Mesendoderm (in vitro differentiated cells): ENCODE measurements at regions not wholly inside any gene's neighbourhood (a gene's known extent, or its start where the extent isn't known, plus 50 kb on each side); places are given as distances from the start of the nearest gene placed in this dataset.
"Not testable (repeated sequence)": the region's sequence is repeated elsewhere in the genome, so short reads cannot be mapped to it uniquely, and the experiment has no call there.

ENCODE experiments used
- DNase-seq: peaks from one replicate; pipeline ENCODE4 v3.0.0; 2013
- H2AK5ac ChIP-seq: 2 replicates; pipeline ENCODE4 v1.6.1; 2013; ENCODE audit warnings: low read length, inconsistent platforms
- H2BK120ac ChIP-seq: 2 replicates; pipeline ENCODE4 v1.6.1; 2013; ENCODE audit warnings: low read depth, mild to moderate bottlenecking, low read length, moderate library complexity, mixed read lengths
- H2BK15ac ChIP-seq: replicated peaks from 2 replicates; pipeline ENCODE4 v1.6.1; 2013; ENCODE audit warnings: low read depth, mild to moderate bottlenecking, moderate library complexity
- H2BK5ac ChIP-seq: 2 replicates; pipeline ENCODE4 v1.6.1; 2013; ENCODE audit warnings: low read length, inconsistent platforms
- H3K18ac ChIP-seq: 2 replicates; pipeline ENCODE4 v1.6.1; 2013; ENCODE audit warnings: mild to moderate bottlenecking, low read length, mixed read lengths
- H3K23ac ChIP-seq: one replicate; pipeline ENCODE4 v1.6.1; 2013; ENCODE audit warnings: low read length
- H3K27ac ChIP-seq: 2 replicates; pipeline ENCODE4 v1.5.1; 2013; ENCODE audit warnings: low read depth, mild to moderate bottlenecking, inconsistent platforms, low read length, moderate library complexity
- H3K27me3 ChIP-seq: 2 replicates; pipeline ENCODE4 v1.6.1; 2013; ENCODE audit warnings: low read length, control low read depth, mild to moderate bottlenecking, inconsistent platforms; ENCODE audit not compliant: insufficient read depth, poor library complexity
- H3K36me3 ChIP-seq: 2 replicates; pipeline ENCODE4 v1.6.1; 2013; ENCODE audit warnings: low read length, inconsistent platforms; ENCODE audit not compliant: control insufficient read depth, insufficient read depth
- H3K4ac ChIP-seq: one replicate; pipeline ENCODE4 v1.6.1; 2013; ENCODE audit warnings: low read depth, mild to moderate bottlenecking, low read length, moderate library complexity
- H3K4me1 ChIP-seq: 2 replicates; pipeline ENCODE4 v1.6.1; 2013; ENCODE audit warnings: low read depth, low read length, inconsistent platforms; ENCODE audit not compliant: control insufficient read depth
- H3K4me2 ChIP-seq: 2 replicates; pipeline ENCODE4 v1.6.1; 2013; ENCODE audit warnings: low read length
- H3K4me3 ChIP-seq: 2 replicates; pipeline ENCODE4 v1.5.1; 2013; ENCODE audit warnings: mild to moderate bottlenecking, low read length
- H3K56ac ChIP-seq: one replicate; pipeline ENCODE4 v1.6.1; 2013; ENCODE audit warnings: low read length
- H3K79me1 ChIP-seq: 2 replicates; pipeline ENCODE4 v1.6.1; 2013; ENCODE audit warnings: low read length, inconsistent platforms
- H3K79me2 ChIP-seq: 2 replicates; pipeline ENCODE4 v1.6.1; 2013; ENCODE audit warnings: mild to moderate bottlenecking, low read length; ENCODE audit not compliant: control insufficient read depth, insufficient read depth
- H3K9ac ChIP-seq: 2 replicates; pipeline ENCODE4 v1.6.1; 2013; ENCODE audit warnings: low read length, inconsistent platforms
- H4K5ac ChIP-seq: one replicate; pipeline ENCODE4 v1.6.1; 2013; ENCODE audit warnings: low read length
- H4K8ac ChIP-seq: one replicate; pipeline ENCODE4 v1.6.1; 2013; ENCODE audit warnings: low read depth, mild to moderate bottlenecking, control low read depth, low read length, moderate library complexity
- WGBS: extraction: QIAGEN DNeasy Blood & Tissue Kit; methylation state at CpG from one replicate; pipeline ENCODE4 v1.1.7; 2013; ENCODE audit warnings: low lambda C conversion rate, missing lambda C conversion rate; ENCODE audit not compliant: insufficient coverage; ENCODE audit errors: extremely low coverage; 5-methylcytosine and 5-hydroxymethylcytosine counted together

GRCh38 chr14:105951399-105951798, 425.0 kb downstream of the TMEM121 start:
- no peak overlapping the region for H3K4me3 ChIP-seq
- H3K23ac ChIP-seq = no peak overlapping the region
- no peaks in the 10 kb centered on the region for H3K36me3 ChIP-seq
- no peak overlapping the region for H3K56ac ChIP-seq
- no peak overlapping the region for H3K27ac ChIP-seq
- H4K8ac ChIP-seq = no peak overlapping the region
- H2BK120ac ChIP-seq = no peak overlapping the region
- no peaks in the 10 kb centered on the region for H3K79me1 ChIP-seq
- H2AK5ac ChIP-seq = no peak overlapping the region
- no peak overlapping the region for H3K18ac ChIP-seq
- no peak for DNase-seq
- H3K9ac ChIP-seq = no peak overlapping the region
- no peak overlapping the region for H3K4ac ChIP-seq
- H3K79me2 ChIP-seq = no peaks in the 10 kb centered on the region
- WGBS = no CpG with 5 or more reads among the region's 5 CpGs
- no peak overlapping the region for H2BK15ac ChIP-seq
- H3K4me2 ChIP-seq = no peak overlapping the region
- no peaks in the 10 kb centered on the region for H3K27me3 ChIP-seq
- no peak overlapping the region for H4K5ac ChIP-seq
- H2BK5ac ChIP-seq = no peak overlapping the region
- no peaks in the 10 kb centered on the region for H3K4me1 ChIP-seq

- H3K9ac ChIP-seq = no peak overlapping the region
- no peak overlapping the region for H3K18ac ChIP-seq
- no peak overlapping the region for H3K27ac ChIP-seq
- no peak overlapping the region for H3K56ac ChIP-seq
- H3K4me1 ChIP-seq = no peaks in the 10 kb centered on the region
- no peak for DNase-seq
- H3K4me3 ChIP-seq = no peak overlapping the region
- no peak overlapping the region for H2BK5ac ChIP-seq
- no peaks in the 10 kb centered on the region for H3K36me3 ChIP-seq
- no peak overlapping the region for H4K5ac ChIP-seq
- no peak overlapping the region for H3K23ac ChIP-seq
- no peak overlapping the region for H2BK120ac ChIP-seq
- H3K27me3 ChIP-seq = no peaks in the 10 kb centered on the region
- H2BK15ac ChIP-seq = no peak overlapping the region
- no peak overlapping the region for H3K4ac ChIP-seq
- no peak overlapping the region for H4K8ac ChIP-seq
- no peaks in the 10 kb centered on the region for H3K79me1 ChIP-seq
- WGBS = no CpG with 5 or more reads among the region's 5 CpGs
- no peak overlapping the region for H3K4me2 ChIP-seq
- no peaks in the 10 kb centered on the region for H3K79me2 ChIP-seq
- H2AK5ac ChIP-seq = no peak overlapping the region
These were observed 425.8 kb downstream of the TMEM121 start for GRCh38 chr14:105952222-105952621.

- WGBS = no CpG with 5 or more reads among the region's 1 CpG
- Histone ChIP-seq H3K36me3 (no peaks in the 10 kb centered on the region), H3K23ac (no peak overlapping the region), H2BK5ac (no peak overlapping the region), H4K5ac (no peak overlapping the region), H3K27ac (no peak overlapping the region), H3K4me1 (no peaks in the 10 kb centered on the region), H3K79me2 (no peaks in the 10 kb centered on the region), H4K8ac (no peak overlapping the region), H3K27me3 (no peaks in the 10 kb centered on the region), H2AK5ac (no peak overlapping the region), H3K4me2 (no peak overlapping the region), H3K18ac (no peak overlapping the region), H3K79me1 (no peaks in the 10 kb centered on the region), H3K4ac (no peak overlapping the region), H2BK15ac (no peak overlapping the region), H2BK120ac (no peak overlapping the region), H3K4me3 (no peak overlapping the region), H3K56ac (no peak overlapping the region), H3K9ac (no peak overlapping the region)
- no peak for DNase-seq
These were observed 426.4 kb downstream of the TMEM121 start for GRCh38 chr14:105952826-105953225.

GRCh38 chr14:105961625-105962024, 435.2 kb downstream of the TMEM121 start:
- H4K8ac ChIP-seq, H3K36me3 ChIP-seq, H3K79me2 ChIP-seq, H2BK15ac ChIP-seq, H2AK5ac ChIP-seq, H3K79me1 ChIP-seq, H3K4me1 ChIP-seq, DNase-seq, H2BK5ac ChIP-seq, H3K23ac ChIP-seq, H3K4me2 ChIP-seq, H3K56ac ChIP-seq, H2BK120ac ChIP-seq, H3K4ac ChIP-seq, H3K4me3 ChIP-seq, H3K9ac ChIP-seq, H3K27me3 ChIP-seq, H3K18ac ChIP-seq, H4K5ac ChIP-seq, H3K27ac ChIP-seq: not testable (repeated sequence)
- WGBS = no CpG with 5 or more reads among the region's 6 CpGs

- no CpG with 5 or more reads among the region's 3 CpGs for WGBS
- Histone ChIP-seq H4K8ac (no peak overlapping the region), H4K5ac (no peak overlapping the region), H2BK120ac (no peak overlapping the region), H3K4me2 (no peak overlapping the region), H3K4ac (no peak overlapping the region), H3K36me3 (no peaks in the 10 kb centered on the region), H3K27me3 (no peaks in the 10 kb centered on the region), H3K56ac (no peak overlapping the region), H3K27ac (no peak overlapping the region), H3K79me1 (no peaks in the 10 kb centered on the region), H2BK15ac (no peak overlapping the region), H3K9ac (no peak overlapping the region), H3K4me3 (no peak overlapping the region), H2AK5ac (no peak overlapping the region), H3K18ac (no peak overlapping the region), H2BK5ac (no peak overlapping the region), H3K79me2 (no peaks in the 10 kb centered on the region), H3K4me1 (no peaks in the 10 kb centered on the region), H3K23ac (no peak overlapping the region)
- DNase-seq = no peak
These were observed 436.1 kb downstream of the TMEM121 start for GRCh38 chr14:105962532-105962931.

GRCh38 chr14:105968291-105968690, 441.9 kb downstream of the TMEM121 start:
- Histone ChIP-seq H3K4me3 (no peak overlapping the region), H3K36me3 (no peaks in the 10 kb centered on the region), H3K79me1 (no peaks in the 10 kb centered on the region), H3K4ac (no peak overlapping the region), H2AK5ac (no peak overlapping the region), H4K5ac (no peak overlapping the region), H3K56ac (no peak overlapping the region), H3K79me2 (no peaks in the 10 kb centered on the region), H2BK5ac (no peak overlapping the region), H3K23ac (no peak overlapping the region), H3K18ac (no peak overlapping the region), H3K9ac (no peak overlapping the region), H3K27me3 (no peaks in the 10 kb centered on the region), H2BK120ac (no peak overlapping the region), H3K4me1 (no peaks in the 10 kb centered on the region), H3K27ac (no peak overlapping the region), H4K8ac (no peak overlapping the region), H2BK15ac (no peak overlapping the region), H3K4me2 (no peak overlapping the region)
- no CpG with 5 or more reads among the region's 11 CpGs for WGBS
- DNase-seq = no peak
